Stimulated activated CD8-positive, alpha-beta memory T cell treated with anti-CD3 and anti-CD28 coated beads, Interleukin-2, amount 100 ng/mL, for 1 hour (primary cell): ENCODE measurements at regions not wholly inside any gene's neighbourhood (a gene's known extent, or its start where the extent isn't known, plus 50 kb on each side); places are given as distances from the start of the nearest gene placed in this dataset.

Experiments
- DNase-seq, 2 donors: peaks; one replicate each; pipeline ENCODE4 v3.0.0-alpha.2; 2020; ENCODE audit warnings: low read depth in 2 of 2

- DNase-seq = no peak
Observed at GRCh38 chr20:63057171-63058117, 50.7 kb upstream of the BHLHE23 start.

GRCh38 chr20:63056236-63057170 is 49.7 kb upstream of the BHLHE23 start:
- DNase-seq = peak in 1 of 2 donors; percentile 26
